HCT116 (cell line): ENCODE measurements at regions not wholly inside any gene's neighbourhood (a gene's known extent, or its start where the extent isn't known, plus 50 kb on each side); places are given as distances from the start of the nearest gene placed in this dataset.

Experiments used
- ATAC-seq: fragments of 200-7000 bp; cut with Tn5 transposase; 2 replicates; pipeline ENCODE4 v1.9.1; 2020; ENCODE audit warnings: mild to moderate bottlenecking, moderate library complexity
- BruUV-seq: library from RNA; stranded (reverse); fragments of 400-500 nt; replicated peaks from 2 replicates; lab custom pipeline; 2021; lab: Mats Ljungman, UMichigan
- CTCF ChIA-PET: fragments of 300-600 bp; sonication (Branson Sonifier 250); formaldehyde crosslinking; loops from one replicate; lab custom pipeline; 2021; ENCODE audit warnings: antibody characterized with exemption; lab: Charles Lee
- POLR2A ChIA-PET: fragments of 300-600, 350-600 bp; sonication (Branson Sonifier 250); formaldehyde crosslinking; loops from one replicate; lab custom pipeline; 2021; ENCODE audit warnings: antibody characterized with exemption; lab: Charles Lee
- RAD21 ChIA-PET, 2 experiments: fragments of 300-600 bp; sonication (Branson Sonifier 250); formaldehyde crosslinking; loops; one replicate each; lab custom pipeline; 2023; ENCODE audit warnings: low total read pairs in 2 of 2; ENCODE audit not compliant: uncharacterized antibody in 2 of 2, unreplicated experiment in 2 of 2, low non-redundant PET in 1 of 2; lab: Charles Lee
- DNase-seq: peaks from one replicate; pipeline ENCODE4 v3.0.0-alpha.2; 2010; ENCODE audit warnings: low read depth, low spot score
- H2AFZ ChIP-seq: fragments of 200-600 bp; shearing (Covaris generic), sonication (generic); 2 replicates; pipeline ENCODE4 v1.6.1; 2017; ENCODE audit warnings: low read depth, mixed run types, mixed read lengths, antibody characterized with exemption, low read length; ENCODE audit not compliant: poor library complexity, severe bottlenecking
- H3K27ac ChIP-seq: 2 replicates; pipeline ENCODE4 v1.5.1; 2012; ENCODE audit warnings: low read depth, low read length
- H3K27me3 ChIP-seq: fragments of 200-600 bp; sonication (generic); 2 replicates; pipeline ENCODE4 v1.6.1; 2016; ENCODE audit warnings: mixed run types, low read length, mixed read lengths; ENCODE audit not compliant: insufficient read depth
- H3K36me3 ChIP-seq, 2 experiments: fragments of 200-500 bp in 1 of 2; fragments of 200-600 bp in 1 of 2; sonication (Bioruptor generic) in 1 of 2; sonication (generic) in 1 of 2; 2 replicates each; pipeline versions ENCODE4 v1.5.1 to v1.6.1; 2014 to 2016; ENCODE audit warnings: low read length in 2 of 2, inconsistent platforms in 1 of 2, mixed read lengths in 1 of 2, mixed run types in 1 of 2; ENCODE audit not compliant: insufficient read depth in 2 of 2, control insufficient read depth in 1 of 2
- H3K4me1 ChIP-seq, 2 experiments: fragments of 200-600 bp in 1 of 2; sonication (generic) in 1 of 2; 2 replicates each; pipeline versions ENCODE4 v1.5.1 to v1.6.1; 2012 to 2017; ENCODE audit warnings: low read length in 2 of 2, inconsistent platforms in 1 of 2, mild to moderate bottlenecking in 1 of 2, mixed read lengths in 1 of 2, mixed run types in 1 of 2, moderate library complexity in 1 of 2; ENCODE audit not compliant: insufficient read depth in 2 of 2, control insufficient read depth in 1 of 2
- H3K4me2 ChIP-seq: fragments of 200-600 bp; sonication (generic); 2 replicates; pipeline ENCODE4 v1.6.1; 2017; ENCODE audit warnings: mixed run types, low read length, mixed read lengths
- H3K4me3 ChIP-seq, 2 experiments: fragments of 200-600 bp in 1 of 2; sonication (generic) in 1 of 2; replicated peaks in 1 of 2; 2 replicates each; pipeline ENCODE4 v1.5.1; 2011 to 2016; ENCODE audit warnings: low read length in 2 of 2, control low read depth in 1 of 2, low read depth in 1 of 2, mild to moderate bottlenecking in 1 of 2, mixed read lengths in 1 of 2, mixed run types in 1 of 2
- H3K79me2 ChIP-seq: fragments of 200-600 bp; sonication (generic); 2 replicates; pipeline ENCODE4 v1.6.1; 2017; ENCODE audit warnings: mild to moderate bottlenecking, mixed run types, low read length, moderate library complexity, mixed read lengths; ENCODE audit not compliant: insufficient read depth
- H3K9ac ChIP-seq: fragments of 200-600 bp; sonication (generic); 2 replicates; pipeline ENCODE4 v1.6.1; 2016; ENCODE audit warnings: low read length, mixed read lengths
- H3K9me2 ChIP-seq: fragments of 200-600 bp; sonication (generic), shearing (Covaris generic); 2 replicates; pipeline ENCODE4 v1.6.1; 2017; ENCODE audit warnings: mixed run types, mild to moderate bottlenecking, moderate library complexity; ENCODE audit not compliant: insufficient read depth
- H3K9me3 ChIP-seq, 2 experiments: fragments of 200-500 bp in 1 of 2; fragments of 200-600 bp in 1 of 2; sonication (Bioruptor generic) in 1 of 2; sonication (generic) in 1 of 2; 2 replicates each; pipeline ENCODE4 v1.6.1; 2014 to 2017; ENCODE audit warnings: low read length in 2 of 2, mixed read lengths in 2 of 2, inconsistent platforms in 1 of 2, low read depth in 1 of 2, mild to moderate bottlenecking in 1 of 2, mixed run types in 1 of 2, moderate library complexity in 1 of 2; ENCODE audit not compliant: control insufficient read depth in 1 of 2, insufficient read depth in 1 of 2
- H4K20me1 ChIP-seq: fragments of 200-600 bp; sonication (generic), shearing (Covaris generic); 2 replicates; pipeline ENCODE4 v1.6.1; 2017; ENCODE audit warnings: mixed run types, mild to moderate bottlenecking, moderate library complexity; ENCODE audit not compliant: insufficient read depth
- CBX3 ChIP-seq: IDR thresholded peaks from 2 replicates; pipeline ENCODE4 v1.6.1; 2012; ENCODE audit warnings: low read depth
- CEBPB ChIP-seq: IDR thresholded peaks from 2 replicates; pipeline ENCODE4 v1.6.1; 2012; ENCODE audit warnings: low read depth
- CTCF ChIP-seq, 3 experiments: fragments of 200-600 bp in 1 of 3; sonication (generic) in 1 of 3; IDR thresholded peaks in 2 of 3; conservative IDR thresholded peaks in 1 of 3; 2 replicates each; pipeline ENCODE4 v1.5.1; 2012 to 2017; ENCODE audit warnings: low read depth in 2 of 3, low read length in 2 of 3, antibody characterized with exemption in 1 of 3, borderline replicate concordance in 1 of 3, control low read depth in 1 of 3, mild to moderate bottlenecking in 1 of 3, mixed read lengths in 1 of 3, mixed run types in 1 of 3, moderate library complexity in 1 of 3; ENCODE audit not compliant: insufficient read depth in 1 of 3
- EGR1 ChIP-seq: IDR thresholded peaks from 2 replicates; pipeline ENCODE4 v1.6.1; 2012; ENCODE audit warnings: low read depth
- ELF1 ChIP-seq: IDR thresholded peaks from 2 replicates; pipeline ENCODE4 v1.6.1; 2012; ENCODE audit warnings: low read depth, borderline replicate concordance
- EZH2 ChIP-seq: fragments of 200-600 bp; sonication (generic); IDR thresholded peaks from 2 replicates; pipeline ENCODE4 v1.6.1; 2017; ENCODE audit warnings: antibody characterized with exemption, mixed run types
- EZH2phosphoT487 ChIP-seq: fragments of 200-600 bp; IDR thresholded peaks from 2 replicates; pipeline ENCODE4 v1.6.1; 2018; ENCODE audit warnings: antibody characterized with exemption, borderline replicate concordance
- FOSL1 ChIP-seq: IDR thresholded peaks from 2 replicates; pipeline ENCODE4 v1.6.1; 2012; ENCODE audit warnings: low read depth
- JUND ChIP-seq: IDR thresholded peaks from 2 replicates; pipeline ENCODE4 v1.6.1; 2012
- POLR2A ChIP-seq: IDR thresholded peaks from 2 replicates; pipeline ENCODE4 v1.7.0; 2011; ENCODE audit warnings: borderline replicate concordance; ENCODE audit not compliant: insufficient read depth, insufficient read length; ENCODE audit errors: extremely low read depth
- POLR2AphosphoS5 ChIP-seq: IDR thresholded peaks from 2 replicates; pipeline ENCODE4 v1.6.1; 2011; ENCODE audit warnings: mild to moderate bottlenecking, low read depth, low read length, moderate library complexity
- REST ChIP-seq: IDR thresholded peaks from 2 replicates; pipeline ENCODE4 v1.6.1; 2012; ENCODE audit warnings: low read depth
- SIN3A ChIP-seq: IDR thresholded peaks from 2 replicates; pipeline ENCODE4 v1.6.1; 2012; ENCODE audit warnings: low read depth
- SRF ChIP-seq: IDR thresholded peaks from 2 replicates; pipeline ENCODE4 v1.6.1; 2012; ENCODE audit warnings: low read depth
- ZBTB33 ChIP-seq: IDR thresholded peaks from 2 replicates; pipeline ENCODE4 v1.6.1; 2011; ENCODE audit warnings: mild to moderate bottlenecking, low read length, moderate library complexity; ENCODE audit not compliant: insufficient replicate concordance; ENCODE audit errors: extremely low read depth
- ZFX ChIP-seq: fragments of 450-650 bp; IDR thresholded peaks from 2 replicates; pipeline ENCODE4 v1.6.1; 2017
- intact Hi-C: fragments of 100-400 bp; cut with micrococcal nuclease; formaldehyde crosslinking; loops from 2 replicates; pipeline ENCODE4 v1.10.0; 2022
- TF ChIP-seq, protein P1 (sequence below): IDR thresholded peaks from 2 replicates; pipeline ENCODE4 v1.6.1; 2012
- TF ChIP-seq, protein P2 (sequence below): IDR thresholded peaks from 2 replicates; pipeline ENCODE4 v1.6.1; 2012

DNA sequence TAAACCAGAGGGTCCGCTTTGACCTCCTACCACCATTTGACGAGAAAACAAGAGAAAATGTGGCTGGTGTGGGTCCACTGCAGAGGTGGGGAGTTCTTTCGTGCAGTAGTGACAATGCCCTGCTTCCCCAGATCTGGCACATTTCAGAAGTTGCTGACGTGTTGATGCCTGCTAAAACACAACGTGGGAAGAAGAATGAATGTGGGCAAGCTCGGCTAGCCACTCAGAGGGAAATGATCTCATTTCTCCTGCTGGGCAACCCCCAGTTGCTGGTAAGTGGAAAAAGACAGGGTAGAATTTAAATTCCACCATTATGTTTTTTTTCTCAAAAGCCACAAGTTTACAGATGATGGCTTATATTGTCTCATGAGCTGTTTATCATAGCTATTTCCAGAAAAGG lies 77.9 kb downstream of the LUZP4 start:
- Histone ChIP-seq H3K79me2 (no peaks in the 10 kb centered on the region), H3K4me3 (no peak overlapping the region), H3K9ac (no peak overlapping the region), H3K9me3 (no peaks in the 10 kb centered on the region), H4K20me1 (no peaks in the 10 kb centered on the region), H3K36me3 (no peaks in the 10 kb centered on the region), H3K9me2 (no peaks in the 10 kb centered on the region), H3K4me2 (no peak overlapping the region), H2AFZ (no peak overlapping the region), H3K27ac (no peak overlapping the region), H3K4me1 (peaks cover 0 to 6% of the 10 kb centered on the region in 2 experiments; a peak in 2 of 4 replicates), H3K27me3 (no peaks in the 10 kb centered on the region)
- ATAC-seq, result no peak
- no peak for DNase-seq
- no TSS peak for BruUV-seq
- CTCF ChIA-PET, result no interaction called here
- RAD21 ChIA-PET, result no interaction called here
- no peak for TF ChIP-seq REST
- TF ChIP-seq, protein P1, sequence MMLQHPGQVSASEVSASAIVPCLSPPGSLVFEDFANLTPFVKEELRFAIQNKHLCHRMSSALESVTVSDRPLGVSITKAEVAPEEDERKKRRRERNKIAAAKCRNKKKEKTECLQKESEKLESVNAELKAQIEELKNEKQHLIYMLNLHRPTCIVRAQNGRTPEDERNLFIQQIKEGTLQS, result no peak
- no peak for TF ChIP-seq FOSL1
- TF ChIP-seq JUND, result no peak
- TF ChIP-seq, protein P2, sequence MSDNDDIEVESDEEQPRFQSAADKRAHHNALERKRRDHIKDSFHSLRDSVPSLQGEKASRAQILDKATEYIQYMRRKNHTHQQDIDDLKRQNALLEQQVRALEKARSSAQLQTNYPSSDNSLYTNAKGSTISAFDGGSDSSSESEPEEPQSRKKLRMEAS, result no peak
- no peak for TF ChIP-seq EGR1
- no peak for TF ChIP-seq SIN3A
- no peak for TF ChIP-seq CTCF (IDR thresholded peaks at IDR 0.05 in 2 of 3, conservative IDR thresholded peaks at IDR 0.05 in 1 of 3; ENCODE audit: borderline replicate concordance in 1 of 3, insufficient read depth in 1 of 3, low read depth in 2 of 3, low read length in 2 of 3)
- no peak for TF ChIP-seq EZH2
- no peak for TF ChIP-seq POLR2AphosphoS5
- no peak for TF ChIP-seq POLR2A
- no peak for TF ChIP-seq ZBTB33
- TF ChIP-seq EZH2phosphoT487, result no peak
- TF ChIP-seq CBX3, result no peak
- TF ChIP-seq SRF, result no peak
- TF ChIP-seq ELF1, result no peak
- TF ChIP-seq CEBPB, result no peak
- no peak for TF ChIP-seq ZFX
- POLR2A ChIA-PET, result no interaction called here
- intact Hi-C loops, result no loop called here
